ENCODE measurements at regions not wholly inside any gene's neighbourhood (a gene's known extent, or its start where the extent isn't known, plus 50 kb on each side); places are given as distances from the start of the nearest gene placed in this dataset. TPM values are rescaled to one million over a fixed set of nuclear protein-coding genes. Genes with fewer than 3 reads are reported as not detected.

- Histone ChIP-seq H3K27me3 (no peaks in the 10 kb centered on the region), H3K4me1 (ENCODE audit: insufficient read depth) (no peaks in the 10 kb centered on the region), H3K27ac (no peak overlapping the region), H3K4me3 (no peak overlapping the region), H3K36me3 (no peaks in the 10 kb centered on the region), H3K9me3 (no peaks in the 10 kb centered on the region)
- intact Hi-C loops (cut with DNase I), result no loop called here
- 23 to 44% (median 29%) methylated on average over 1 of the region's 1 CpG for WGBS, 3 donors
- TF ChIP-seq POLR2A (IDR thresholded peaks at IDR 0.05) (no peak), EP300 (IDR thresholded peaks at IDR 0.05) (no peak)
- TF ChIP-seq, protein P1, sequence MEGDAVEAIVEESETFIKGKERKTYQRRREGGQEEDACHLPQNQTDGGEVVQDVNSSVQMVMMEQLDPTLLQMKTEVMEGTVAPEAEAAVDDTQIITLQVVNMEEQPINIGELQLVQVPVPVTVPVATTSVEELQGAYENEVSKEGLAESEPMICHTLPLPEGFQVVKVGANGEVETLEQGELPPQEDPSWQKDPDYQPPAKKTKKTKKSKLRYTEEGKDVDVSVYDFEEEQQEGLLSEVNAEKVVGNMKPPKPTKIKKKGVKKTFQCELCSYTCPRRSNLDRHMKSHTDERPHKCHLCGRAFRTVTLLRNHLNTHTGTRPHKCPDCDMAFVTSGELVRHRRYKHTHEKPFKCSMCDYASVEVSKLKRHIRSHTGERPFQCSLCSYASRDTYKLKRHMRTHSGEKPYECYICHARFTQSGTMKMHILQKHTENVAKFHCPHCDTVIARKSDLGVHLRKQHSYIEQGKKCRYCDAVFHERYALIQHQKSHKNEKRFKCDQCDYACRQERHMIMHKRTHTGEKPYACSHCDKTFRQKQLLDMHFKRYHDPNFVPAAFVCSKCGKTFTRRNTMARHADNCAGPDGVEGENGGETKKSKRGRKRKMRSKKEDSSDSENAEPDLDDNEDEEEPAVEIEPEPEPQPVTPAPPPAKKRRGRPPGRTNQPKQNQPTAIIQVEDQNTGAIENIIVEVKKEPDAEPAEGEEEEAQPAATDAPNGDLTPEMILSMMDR (IDR thresholded peaks at IDR 0.05), result no peak
- no peak for DNase-seq
Observed at GRCh38 chr2:38129481-38129880, 53.5 kb upstream of the CYP1B1 start.

GRCh38 chr2:38128653-38129052 is 52.7 kb upstream of the CYP1B1 start:
- no peak overlapping the region for H3K4me3 ChIP-seq
- H3K27me3 ChIP-seq, result no peaks in the 10 kb centered on the region
- peak in 1 of 5 donors; percentile 30 for DNase-seq
- no peaks in the 10 kb centered on the region for H3K4me1 ChIP-seq (ENCODE audit: insufficient read depth)
- TF ChIP-seq, protein P1 (IDR thresholded peaks at IDR 0.05), result no peak
- TF ChIP-seq POLR2A (IDR thresholded peaks at IDR 0.05) (no peak), EP300 (IDR thresholded peaks at IDR 0.05) (no peak)
- H3K27ac ChIP-seq, result no peak overlapping the region
- no peaks in the 10 kb centered on the region for H3K9me3 ChIP-seq
- intact Hi-C loops (cut with DNase I), result no loop called here
- no peaks in the 10 kb centered on the region for H3K36me3 ChIP-seq
- 83 to 94% (median 86%) methylated on average over 2 of the region's 2 CpGs for WGBS, 3 donors

- intact Hi-C loops (cut with DNase I), result no loop called here
- no peak for DNase-seq
- Histone ChIP-seq H3K27me3 (no peaks in the 10 kb centered on the region), H3K36me3 (no peaks in the 10 kb centered on the region), H3K9me3 (no peaks in the 10 kb centered on the region), H3K27ac (no peak overlapping the region), H3K4me3 (no peak overlapping the region), H3K4me1 (ENCODE audit: insufficient read depth) (no peaks in the 10 kb centered on the region)
- TF ChIP-seq, protein P1 (IDR thresholded peaks at IDR 0.05), result no peak
- TF ChIP-seq POLR2A (IDR thresholded peaks at IDR 0.05), result no peak
- no peak for TF ChIP-seq EP300 (IDR thresholded peaks at IDR 0.05)
Observed at GRCh38 chr2:38127277-38127676, 51.3 kb upstream of the CYP1B1 start.

DNA sequence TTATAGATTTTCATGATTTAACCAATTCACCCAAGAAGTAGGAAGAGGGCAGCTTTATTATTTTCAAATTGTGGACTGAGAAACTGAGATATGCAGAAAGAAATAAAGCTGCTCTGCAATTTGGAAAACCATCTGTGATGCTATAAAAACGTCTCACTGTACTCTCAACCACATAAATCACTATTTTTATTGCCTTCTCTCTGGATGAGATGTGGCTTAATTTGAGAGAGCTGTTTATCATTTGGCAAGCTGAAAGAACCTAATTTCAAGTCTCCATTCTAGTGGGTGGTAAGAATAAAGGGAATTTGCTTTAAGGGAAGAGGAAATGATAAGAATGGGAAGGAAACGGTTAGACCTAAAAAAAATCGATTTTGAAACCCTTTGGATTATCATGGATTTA is 49.9 kb upstream of the CYP1B1 start:
- TF ChIP-seq EP300 (IDR thresholded peaks at IDR 0.05), result no peak
- no peak for TF ChIP-seq POLR2A (IDR thresholded peaks at IDR 0.05)
- TF ChIP-seq, protein P1 (IDR thresholded peaks at IDR 0.05), result no peak
- 43 to 46% (median 45%) methylated on average over 3 of the region's 3 CpGs for WGBS, 3 donors
- Histone ChIP-seq H3K36me3 (no peaks in the 10 kb centered on the region), H3K27ac (no peak overlapping the region), H3K4me3 (no peak overlapping the region), H3K27me3 (no peaks in the 10 kb centered on the region), H3K4me1 (ENCODE audit: insufficient read depth) (peaks cover 1% of the 10 kb centered on the region), H3K9me3 (no peaks in the 10 kb centered on the region)
- DNase-seq, result no peak
- intact Hi-C loops (cut with DNase I), result no loop called here

Small RNA genes lying in the stretch of these regions (small RNA-seq; reads per million reads assigned to genes)
- not detected for gene AC009229.3
- not detected for gene RNU6-951P
